Mucosa of descending colon (tissue), 3 donors: ENCODE measurements at regions not wholly inside any gene's neighbourhood (a gene's known extent, or its start where the extent isn't known, plus 50 kb on each side); places are given as distances from the start of the nearest gene placed in this dataset.

Experiments used
- ATAC-seq: fragments of 200-7000 bp; cut with Tn5 transposase; one replicate; pipeline ENCODE4 v1.9.1; 2020; ENCODE audit warnings: mild to moderate bottlenecking, moderate library complexity
- DNase-seq, 3 donors: peaks; one replicate each; pipeline ENCODE4 v3.0.0-alpha.2; 2020
- H3K36me3 ChIP-seq: fragments of 200-600 bp; one replicate; pipeline ENCODE4 v1.8.0; 2021; ENCODE audit warnings: low read depth, mild to moderate bottlenecking
- H3K4me1 ChIP-seq: fragments of 200-600 bp; one replicate; pipeline ENCODE4 v1.8.0; 2021; ENCODE audit warnings: low read depth, mild to moderate bottlenecking
- H3K4me3 ChIP-seq: fragments of 200-600 bp; one replicate; pipeline ENCODE4 v1.8.0; 2021; ENCODE audit warnings: mild to moderate bottlenecking
- H3K9me3 ChIP-seq: fragments of 200-600 bp; one replicate; pipeline ENCODE4 v1.8.0; 2021; ENCODE audit warnings: mild to moderate bottlenecking
- intact Hi-C, 2 donors: fragments of 100-400 bp; cut with DNase I in 1 of 2; cut with micrococcal nuclease in 1 of 2; formaldehyde crosslinking; loops; one replicate each; pipeline versions ENCODE4 v1.11.0 to v1.11.1; 2022; cut with DNase I, micrococcal nuclease
- TF ChIP-seq, protein P1 (sequence below): fragments of 200-600 bp; IDR thresholded peaks from one replicate; pipeline ENCODE4 v1.8.0; 2022; ENCODE audit warnings: antibody characterized with exemption, mild to moderate bottlenecking
- donor health status: DM: no; HTN: no; CAD: no; lungs with moderate emphysema.
- donor health status: DM: no; HTN: no; CAD: no.
- donor health status: DM: no; HTN: yes; CAD: no.

DNA sequence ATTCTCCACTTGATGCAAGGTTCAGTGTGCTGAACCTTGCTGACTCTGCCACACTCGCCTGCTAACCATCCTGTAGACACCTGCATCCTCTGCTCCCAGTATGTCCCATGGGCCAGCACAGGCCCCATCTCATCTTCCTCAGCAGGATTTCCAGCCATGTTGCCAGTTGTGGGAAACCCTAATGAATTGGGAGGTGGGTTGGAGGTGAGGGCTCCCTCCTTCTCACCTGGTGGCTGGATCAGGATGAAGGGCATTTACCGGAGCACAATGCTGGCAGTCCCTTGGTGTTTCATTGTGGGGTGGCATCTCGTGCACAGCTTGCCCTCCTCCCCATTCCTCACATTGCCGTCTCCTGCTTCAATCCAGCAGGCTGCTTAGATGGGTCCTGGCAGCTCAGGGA lies 204.3 kb upstream of the FOXQ1 start:
- Histone ChIP-seq H3K4me1 (peaks cover 2% of the 10 kb centered on the region), H3K36me3 (no peaks in the 10 kb centered on the region), H3K4me3 (no peak overlapping the region), H3K9me3 (no peaks in the 10 kb centered on the region)
- ATAC-seq, result no peak
- DNase-seq, result no peak
- intact Hi-C loops, result no loop called here
- TF ChIP-seq, protein P1, sequence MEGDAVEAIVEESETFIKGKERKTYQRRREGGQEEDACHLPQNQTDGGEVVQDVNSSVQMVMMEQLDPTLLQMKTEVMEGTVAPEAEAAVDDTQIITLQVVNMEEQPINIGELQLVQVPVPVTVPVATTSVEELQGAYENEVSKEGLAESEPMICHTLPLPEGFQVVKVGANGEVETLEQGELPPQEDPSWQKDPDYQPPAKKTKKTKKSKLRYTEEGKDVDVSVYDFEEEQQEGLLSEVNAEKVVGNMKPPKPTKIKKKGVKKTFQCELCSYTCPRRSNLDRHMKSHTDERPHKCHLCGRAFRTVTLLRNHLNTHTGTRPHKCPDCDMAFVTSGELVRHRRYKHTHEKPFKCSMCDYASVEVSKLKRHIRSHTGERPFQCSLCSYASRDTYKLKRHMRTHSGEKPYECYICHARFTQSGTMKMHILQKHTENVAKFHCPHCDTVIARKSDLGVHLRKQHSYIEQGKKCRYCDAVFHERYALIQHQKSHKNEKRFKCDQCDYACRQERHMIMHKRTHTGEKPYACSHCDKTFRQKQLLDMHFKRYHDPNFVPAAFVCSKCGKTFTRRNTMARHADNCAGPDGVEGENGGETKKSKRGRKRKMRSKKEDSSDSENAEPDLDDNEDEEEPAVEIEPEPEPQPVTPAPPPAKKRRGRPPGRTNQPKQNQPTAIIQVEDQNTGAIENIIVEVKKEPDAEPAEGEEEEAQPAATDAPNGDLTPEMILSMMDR, result no peak

DNA sequence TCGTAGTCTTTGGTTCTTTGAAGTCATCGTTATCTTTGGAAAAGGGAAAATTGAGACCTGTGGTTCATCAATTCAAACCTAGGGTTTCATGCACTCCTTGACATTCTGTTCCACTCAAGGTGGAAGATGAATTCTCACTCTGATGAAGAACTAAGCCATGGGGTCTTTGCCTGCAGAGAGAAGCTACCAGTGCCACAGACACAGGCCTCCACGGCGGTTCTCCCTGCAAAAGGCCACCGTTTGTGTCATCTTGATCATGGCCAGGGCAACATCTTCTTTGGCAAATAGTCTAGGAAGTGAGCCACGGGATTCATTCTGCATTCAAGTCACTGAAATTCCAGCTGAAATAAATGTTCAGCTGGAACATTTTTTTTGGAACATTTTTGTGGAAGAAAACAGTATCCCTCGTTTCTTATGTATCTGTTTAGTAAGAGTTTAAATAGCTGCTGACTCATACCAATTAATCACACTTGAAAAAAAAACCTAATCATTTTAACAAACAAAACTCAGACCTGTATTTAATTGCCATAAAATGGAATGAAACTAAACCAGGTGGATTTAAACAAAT lies 206.0 kb upstream of the FOXQ1 start:
- H3K9me3 ChIP-seq, result no peaks in the 10 kb centered on the region
- no peak overlapping the region for H3K4me3 ChIP-seq
- DNase-seq (no peak), ATAC-seq (no peak)
- intact Hi-C loops, result no loop called here
- TF ChIP-seq, protein P1, result no peak
- H3K4me1 ChIP-seq, result no peaks in the 10 kb centered on the region
- no peaks in the 10 kb centered on the region for H3K36me3 ChIP-seq

DNA sequence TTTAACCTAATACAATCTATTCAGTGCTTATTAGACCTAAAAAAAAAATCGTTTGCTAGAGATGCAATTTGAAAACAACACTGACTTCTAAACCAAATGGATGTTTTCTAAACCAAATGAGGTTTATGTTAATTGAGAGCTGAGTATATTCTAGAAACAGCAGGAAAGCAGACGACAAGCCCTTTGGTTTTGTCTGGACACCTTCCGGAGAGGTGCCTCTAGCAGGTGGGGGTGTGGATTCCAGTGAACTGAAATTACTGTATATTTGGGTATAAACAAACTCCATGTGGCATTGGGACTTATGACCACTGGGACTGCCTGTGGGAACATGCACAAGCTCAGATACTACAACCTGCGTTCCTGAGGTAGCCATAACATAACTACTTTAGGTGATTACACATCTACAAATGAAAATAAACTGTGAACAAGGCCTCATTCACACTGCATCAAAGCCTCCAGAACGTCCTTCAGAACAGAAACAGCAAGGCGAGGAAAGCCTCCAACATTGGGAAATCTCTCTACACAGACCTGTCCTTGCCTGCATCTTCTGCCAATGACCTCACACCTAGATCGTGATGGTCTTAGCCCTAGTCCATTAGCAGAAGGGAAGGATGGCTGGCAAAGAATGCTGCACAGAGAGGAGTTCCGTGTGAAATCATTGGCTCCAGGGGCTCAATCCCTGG lies 206.8 kb upstream of the FOXQ1 start:
- H3K4me1 ChIP-seq, result no peaks in the 10 kb centered on the region
- no peaks in the 10 kb centered on the region for H3K9me3 ChIP-seq
- TF ChIP-seq, protein P1, result no peak
- H3K4me3 ChIP-seq, result no peak overlapping the region
- DNase-seq, result no peak
- intact Hi-C loops, result no loop called here
- H3K36me3 ChIP-seq, result no peaks in the 10 kb centered on the region
- no peak for ATAC-seq

DNA sequence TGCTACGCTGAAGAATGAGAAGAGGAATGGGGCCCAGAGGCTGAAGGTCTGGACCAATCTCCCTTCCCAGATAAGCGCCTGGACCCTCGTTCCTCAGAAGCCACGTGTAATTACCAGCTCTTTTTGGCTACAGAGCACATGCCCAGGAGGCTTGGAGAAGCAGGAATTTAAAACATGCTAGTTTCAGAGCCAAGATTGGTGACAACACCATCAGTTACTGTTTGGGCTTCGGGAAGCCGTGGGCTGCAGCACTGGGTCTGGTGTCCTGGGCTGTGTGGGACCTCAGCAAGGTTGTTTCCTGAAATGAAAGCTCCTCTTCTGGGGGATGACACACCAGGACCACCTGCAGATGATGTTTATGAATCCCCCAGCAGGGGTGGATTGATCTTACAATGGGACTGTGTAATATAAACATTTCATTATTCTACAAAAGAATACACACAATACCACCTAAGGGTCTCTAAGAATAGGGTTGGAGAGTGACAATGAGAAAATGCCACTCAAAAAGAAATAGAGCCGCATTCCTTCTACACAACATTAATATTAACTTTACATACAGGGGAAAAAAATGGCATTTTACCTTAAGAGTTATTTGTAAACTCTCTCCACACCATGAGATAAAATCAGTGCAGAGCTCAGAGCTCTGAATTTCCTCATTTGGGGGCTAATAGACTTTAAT lies 207.8 kb upstream of the FOXQ1 start:
- intact Hi-C loops, result no loop called here
- ATAC-seq (no peak), DNase-seq (no peak)
- no peaks in the 10 kb centered on the region for H3K36me3 ChIP-seq
- H3K9me3 ChIP-seq, result no peaks in the 10 kb centered on the region
- TF ChIP-seq, protein P1, result no peak
- no peaks in the 10 kb centered on the region for H3K4me1 ChIP-seq
- no peak overlapping the region for H3K4me3 ChIP-seq

DNA sequence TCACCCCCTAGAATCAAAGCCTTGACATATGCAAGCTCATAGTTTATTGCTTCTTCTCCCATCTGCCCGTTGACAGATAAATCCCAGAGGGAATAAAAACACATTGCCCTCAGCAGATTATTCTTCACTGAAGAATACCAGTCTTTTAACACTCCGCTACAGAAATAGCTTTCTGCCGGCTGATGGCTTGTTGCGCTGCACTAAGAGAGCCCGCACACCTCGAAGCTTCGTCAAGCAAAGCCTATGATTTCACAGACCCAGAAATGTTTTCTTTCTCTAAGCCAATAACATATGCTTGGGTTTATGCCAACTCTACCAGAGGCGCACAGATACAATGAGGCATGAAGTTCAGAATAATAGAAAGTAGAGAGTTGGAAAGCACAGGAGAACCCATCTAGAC lies 208.9 kb upstream of the FOXQ1 start:
- TF ChIP-seq, protein P1, result no peak
- H3K4me3 ChIP-seq, result no peak overlapping the region
- ATAC-seq (no peak), DNase-seq (no peak)
- H3K4me1 ChIP-seq, result no peaks in the 10 kb centered on the region
- no peaks in the 10 kb centered on the region for H3K9me3 ChIP-seq
- intact Hi-C loops, result no loop called here
- H3K36me3 ChIP-seq, result no peaks in the 10 kb centered on the region
